ENCODE measurements at regions not wholly inside any gene's neighbourhood (a gene's known extent, or its start where the extent isn't known, plus 50 kb on each side); places are given as distances from the start of the nearest gene placed in this dataset.

DNA sequence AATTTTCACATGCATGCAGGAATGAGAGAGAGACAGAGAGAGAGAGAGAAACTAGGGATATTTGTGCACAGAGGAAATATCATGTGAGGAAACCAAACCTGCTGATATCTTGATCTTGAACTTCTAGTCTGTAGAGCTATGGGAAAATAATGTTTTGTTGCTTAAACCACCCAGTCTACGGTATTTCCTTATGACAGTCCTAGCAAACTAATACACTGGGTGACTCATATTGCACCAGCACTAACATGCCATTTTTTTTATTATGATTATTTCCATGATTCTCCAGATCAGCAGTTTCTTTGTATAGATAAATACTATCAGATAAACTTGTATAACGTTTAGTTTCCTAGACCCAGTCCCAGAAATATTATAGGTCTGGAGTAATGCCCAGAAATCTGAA is 1259.0 kb downstream of the ZPLD1 start:
- Histone ChIP-seq H2BK12ac (ENCODE audit: insufficient read length, low read depth, low read length) (no peak overlapping the region), H4K91ac (ENCODE audit: insufficient read length, low read depth, low read length) (no peak overlapping the region), H3K79me1 (ENCODE audit: insufficient read depth, low read depth, low read length, poor library complexity, severe bottlenecking) (no peaks in the 10 kb centered on the region), H3K4me1 (ENCODE audit: insufficient read depth, low read length) (no peaks in the 10 kb centered on the region), H2BK5ac (ENCODE audit: insufficient read length, low read length) (no peak overlapping the region), H3K23me2 (ENCODE audit: insufficient read length, low read depth, low read length, poor library complexity, severe bottlenecking) (no peaks in the 10 kb centered on the region), H3K18ac (ENCODE audit: insufficient read length, low read depth, low read length) (no peak overlapping the region), H3K27me3 (ENCODE audit: insufficient read depth, low read length) (no peaks in the 10 kb centered on the region), H2AFZ (ENCODE audit: low read length) (no peak overlapping the region), H3K14ac (ENCODE audit: insufficient read depth, low read length) (no peak overlapping the region), H4K20me1 (ENCODE audit: control insufficient read depth, insufficient read depth, insufficient read length) (no peaks in the 10 kb centered on the region), H4K8ac (replicated peaks; ENCODE audit: insufficient read length, low read depth, low read length) (no peak overlapping the region), H4K5ac (ENCODE audit: insufficient read length, low read depth, low read length) (no peak overlapping the region), H3K23ac (ENCODE audit: insufficient read length, low read depth, low read length) (no peak overlapping the region), H2AK5ac (ENCODE audit: insufficient read length, low read length) (no peak overlapping the region), H3K56ac (ENCODE audit: insufficient read length, low read depth, low read length) (no peak overlapping the region), H3K27ac (ENCODE audit: insufficient read length, low read depth, low read length) (no peak overlapping the region), H2BK20ac (ENCODE audit: low read depth, low read length, poor library complexity, severe bottlenecking) (no peak overlapping the region), H3K9me3 (ENCODE audit: control insufficient read depth, low read depth, low read length) (no peaks in the 10 kb centered on the region), H3K79me2 (ENCODE audit: insufficient read depth, low read length) (no peaks in the 10 kb centered on the region), H3K4ac (ENCODE audit: low read depth, low read length) (no peak overlapping the region), H3K4me2 (ENCODE audit: insufficient read depth, insufficient read length, low read length) (no peak overlapping the region), H2BK15ac (ENCODE audit: low read depth, low read length) (no peak overlapping the region), H3T11ph (ENCODE audit: low read length) (no peak overlapping the region), H3K9ac (ENCODE audit: extremely low read depth, insufficient read length, low read length) (no peak overlapping the region), H2BK120ac (ENCODE audit: low read depth, low read length, poor library complexity, severe bottlenecking) (no peak overlapping the region)
- H3K27me3 Mint-ChIP-seq (ENCODE audit: low read depth): no peaks in the 10 kb centered on the region; the same call in 1 of the 2 replicates
- WGBS (ENCODE audit: extremely low coverage, insufficient read length, low lambda C conversion rate): no CpG with 5 or more reads among the region's 2 CpGs
- DNase-seq: no peak
- TF ChIP-seq, protein P1, sequence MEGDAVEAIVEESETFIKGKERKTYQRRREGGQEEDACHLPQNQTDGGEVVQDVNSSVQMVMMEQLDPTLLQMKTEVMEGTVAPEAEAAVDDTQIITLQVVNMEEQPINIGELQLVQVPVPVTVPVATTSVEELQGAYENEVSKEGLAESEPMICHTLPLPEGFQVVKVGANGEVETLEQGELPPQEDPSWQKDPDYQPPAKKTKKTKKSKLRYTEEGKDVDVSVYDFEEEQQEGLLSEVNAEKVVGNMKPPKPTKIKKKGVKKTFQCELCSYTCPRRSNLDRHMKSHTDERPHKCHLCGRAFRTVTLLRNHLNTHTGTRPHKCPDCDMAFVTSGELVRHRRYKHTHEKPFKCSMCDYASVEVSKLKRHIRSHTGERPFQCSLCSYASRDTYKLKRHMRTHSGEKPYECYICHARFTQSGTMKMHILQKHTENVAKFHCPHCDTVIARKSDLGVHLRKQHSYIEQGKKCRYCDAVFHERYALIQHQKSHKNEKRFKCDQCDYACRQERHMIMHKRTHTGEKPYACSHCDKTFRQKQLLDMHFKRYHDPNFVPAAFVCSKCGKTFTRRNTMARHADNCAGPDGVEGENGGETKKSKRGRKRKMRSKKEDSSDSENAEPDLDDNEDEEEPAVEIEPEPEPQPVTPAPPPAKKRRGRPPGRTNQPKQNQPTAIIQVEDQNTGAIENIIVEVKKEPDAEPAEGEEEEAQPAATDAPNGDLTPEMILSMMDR (conservative IDR thresholded peaks at IDR 0.05): no peak
- H3K36me3 Mint-ChIP-seq (ENCODE audit: insufficient read depth in 1 of 3, low read depth in 3 of 3): peaks cover 0 to 17% (median 4%) of the 10 kb centered on the region in 3 experiments; a peak in 5 of 7 replicates
- H3K9me3 Mint-ChIP-seq: peaks cover 11 to 14% of the 10 kb centered on the region in 2 experiments; a peak in 4 of 5 replicates
- no peak overlapping the region for H3K27ac Mint-ChIP-seq
- H3K4me3 Mint-ChIP-seq: no peak overlapping the region
- H3K4me1 Mint-ChIP-seq: peaks cover 0 to 6% of the 10 kb centered on the region in 2 experiments; a peak in 2 of 4 replicates
